GM11168 (cell line): ENCODE measurements at regions not wholly inside any gene's neighbourhood (a gene's known extent, or its start where the extent isn't known, plus 50 kb on each side); places are given as distances from the start of the nearest gene placed in this dataset.

Experiments
- in situ Hi-C: fragments of 300-500 bp; cut with MboI; formaldehyde crosslinking; loops from one replicate; pipeline ENCODE4 v1.12.0; 2022; ENCODE audit warnings: low sequenced_read_pairs; ENCODE audit not compliant: unreplicated experiment

GRCh38 chr2:122003196-122003940 lies 247.9 kb downstream of the TSN start:
- in situ Hi-C loops: no loop called here

GRCh38 chr2:122007126-122007525 lies 251.7 kb downstream of the TSN start:
- in situ Hi-C loops: no loop called here

DNA sequence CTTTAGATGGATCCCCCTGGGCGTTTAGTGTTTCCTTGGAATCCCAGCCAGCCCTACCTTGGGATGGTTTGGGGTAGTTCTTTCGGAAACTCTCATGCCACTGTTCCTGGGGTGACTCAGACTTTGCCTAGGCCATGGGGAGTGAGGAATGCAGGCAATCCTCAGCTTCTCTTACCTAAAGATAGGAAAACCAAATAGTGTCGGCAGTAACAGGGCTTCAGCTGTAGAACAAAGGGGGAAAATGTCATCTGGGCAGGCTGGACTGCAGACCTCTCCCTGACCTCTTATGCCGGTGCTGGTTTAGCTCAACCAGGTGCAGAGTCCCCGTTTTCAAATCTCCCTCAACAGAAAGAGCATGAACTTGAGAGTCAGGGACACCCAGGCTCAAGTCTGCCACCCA lies 252.1 kb downstream of the TSN start:
- in situ Hi-C loops: no loop called here

- in situ Hi-C loops: no loop called here
These were observed 254.1 kb downstream of the TSN start for GRCh38 chr2:122009561-122009960.

- in situ Hi-C loops: no loop called here
These were observed 256.2 kb downstream of the TSN start for GRCh38 chr2:122011493-122012270.

DNA sequence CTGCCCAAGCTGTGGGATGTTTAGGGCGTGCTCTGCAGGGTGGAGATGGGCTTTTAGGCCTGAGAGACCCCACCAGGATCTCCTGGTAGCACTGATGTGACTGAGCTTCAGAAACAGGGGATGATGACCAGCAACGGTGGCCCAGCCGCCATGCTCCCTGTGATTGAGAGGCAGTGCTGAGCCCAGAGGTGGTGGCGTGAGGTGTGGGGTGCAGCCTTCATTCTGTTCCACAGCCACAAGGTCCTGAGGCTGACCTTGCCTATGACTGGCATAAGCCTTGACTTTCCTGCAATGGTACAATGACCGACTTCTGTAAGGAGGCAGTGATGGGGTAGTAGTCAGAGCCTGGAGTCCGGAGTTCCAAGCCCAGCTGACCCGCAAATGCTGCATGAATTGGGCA lies 263.3 kb downstream of the TSN start:
- in situ Hi-C loops: no loop called here

DNA sequence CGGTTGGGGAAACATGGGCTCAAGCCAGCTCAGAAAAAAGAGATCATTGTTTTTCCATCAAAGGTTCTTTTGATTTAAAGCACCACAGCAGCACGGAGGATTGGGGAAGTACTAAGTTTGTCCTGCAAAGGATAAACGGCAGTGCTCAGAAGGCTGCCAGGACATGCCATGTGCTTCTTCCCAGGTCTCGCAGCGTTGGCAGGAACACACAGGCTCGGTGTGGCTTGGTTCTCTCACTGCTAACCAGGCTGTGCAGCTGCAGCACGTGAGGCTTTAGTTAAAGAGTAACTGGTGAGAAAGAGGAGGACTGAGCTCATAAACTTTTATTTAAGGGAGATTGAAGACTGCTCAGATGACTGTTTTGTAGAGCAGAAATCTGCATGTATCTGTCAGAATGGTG lies 264.3 kb downstream of the TSN start:
- in situ Hi-C loops: no loop called here

- in situ Hi-C loops: no loop called here
These were observed 264.9 kb downstream of the TSN start for GRCh38 chr2:122020377-122020776.

DNA sequence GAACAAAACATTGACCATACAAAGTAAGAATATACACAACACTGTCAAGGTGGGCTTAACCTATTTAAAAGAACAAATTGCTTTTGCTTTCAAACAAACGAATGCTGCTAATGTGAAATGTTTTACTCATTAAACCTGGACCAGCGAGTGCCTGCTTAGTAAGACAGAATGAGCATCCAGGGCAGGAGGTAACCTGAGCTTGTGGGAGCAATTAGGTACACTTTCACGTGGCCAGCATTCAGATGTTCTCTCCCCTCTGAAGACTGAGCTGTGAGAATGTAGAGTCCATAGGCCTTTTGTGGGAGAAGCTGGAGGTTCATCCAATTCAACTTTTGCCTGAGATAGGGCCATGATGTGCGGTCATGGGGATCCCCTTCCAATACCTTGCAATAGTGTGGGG lies 266.5 kb downstream of the TSN start:
- in situ Hi-C loops: no loop called here

DNA sequence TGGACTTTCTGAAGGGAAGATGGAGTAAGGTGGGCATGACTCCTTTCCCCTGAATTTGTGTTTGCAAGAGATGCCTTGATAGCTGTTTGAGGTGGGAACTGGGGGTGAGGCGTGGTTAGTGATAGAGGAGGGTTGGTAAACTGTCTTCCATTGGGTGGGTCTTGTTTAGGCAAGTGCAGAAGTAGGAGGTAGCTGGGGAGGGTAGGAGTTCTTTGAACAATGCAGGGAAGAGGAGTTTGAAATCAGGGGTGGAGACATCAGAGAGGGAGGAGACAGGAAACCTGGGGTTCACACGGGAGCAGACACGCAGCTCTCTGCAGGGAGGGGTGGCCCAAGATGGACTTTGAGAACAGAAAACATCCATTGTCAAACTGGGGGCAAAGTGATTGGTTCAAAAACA lies 267.1 kb downstream of the TSN start:
- in situ Hi-C loops: no loop called here

DNA sequence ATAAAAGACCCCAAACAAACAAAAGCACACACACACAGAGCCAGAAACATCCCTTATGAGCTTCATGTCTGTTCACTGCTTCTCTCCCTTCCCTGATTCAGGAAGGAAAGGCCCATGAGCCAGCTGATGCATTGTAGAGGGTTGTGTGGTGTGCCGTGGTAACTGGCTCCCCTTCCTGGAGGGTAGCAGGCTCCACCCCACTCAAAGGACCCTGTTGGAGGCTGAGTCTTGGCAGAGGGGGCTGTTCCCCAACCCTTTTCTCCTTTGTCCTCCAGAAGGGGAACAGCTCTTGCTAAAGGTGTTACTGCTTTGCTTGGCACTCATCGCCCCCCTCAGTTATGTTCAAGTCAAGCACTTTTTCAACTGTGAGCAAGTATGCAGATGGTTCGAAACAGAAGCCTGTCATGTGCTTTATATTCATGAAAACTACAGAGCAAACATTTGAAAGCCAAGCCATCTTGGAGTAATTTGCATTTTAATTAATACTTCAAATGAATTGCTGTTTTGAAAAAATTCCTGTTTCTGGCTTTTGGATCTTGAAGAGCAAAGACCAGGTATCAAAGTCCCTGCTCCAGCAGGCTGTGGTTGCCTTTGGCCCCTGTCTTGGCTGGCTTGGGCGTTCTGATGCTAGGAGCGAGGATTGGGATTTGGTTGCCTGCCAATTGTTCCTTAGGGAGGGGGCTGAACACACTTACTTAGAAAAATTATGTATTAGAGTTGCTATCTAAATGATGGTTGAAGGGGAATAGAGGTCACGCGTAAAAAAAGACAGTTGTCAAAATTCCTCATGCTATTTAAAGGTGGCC lies 267.8 kb downstream of the TSN start:
- in situ Hi-C loops: no loop called here

DNA sequence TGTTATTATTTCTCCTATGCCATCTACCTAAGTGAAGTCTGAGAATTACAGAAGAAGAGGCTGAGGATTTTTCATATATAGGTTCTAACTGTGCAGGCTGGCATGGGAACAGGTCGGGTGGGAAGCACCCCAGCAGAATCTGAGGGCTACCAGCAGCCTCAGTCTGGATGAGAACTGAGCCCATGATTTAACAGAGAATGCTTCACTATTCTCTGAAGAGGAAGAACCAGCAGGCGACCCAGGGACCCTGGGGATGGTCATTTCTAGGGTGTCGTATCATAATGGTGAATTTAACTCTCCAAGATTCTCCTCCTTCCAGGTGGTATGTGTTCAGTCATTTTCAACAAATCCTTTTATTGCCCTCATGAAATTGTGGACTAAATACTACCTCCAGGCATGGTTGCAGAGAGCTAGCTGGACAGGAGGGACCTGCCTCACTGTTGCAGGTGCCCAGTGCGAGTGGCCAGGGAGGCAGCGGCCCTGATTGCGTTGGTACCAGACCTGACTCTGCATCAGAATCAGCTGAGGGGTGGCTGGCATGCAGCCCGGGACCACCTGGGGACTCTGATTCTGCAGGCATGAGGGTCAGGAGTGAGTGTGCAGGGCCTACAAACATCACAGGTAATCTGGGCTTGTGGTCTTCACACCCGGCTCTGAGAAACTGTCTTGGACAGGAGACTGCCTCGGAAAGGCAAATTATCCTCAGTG lies 272.2 kb downstream of the TSN start:
- in situ Hi-C loops: no loop called here

DNA sequence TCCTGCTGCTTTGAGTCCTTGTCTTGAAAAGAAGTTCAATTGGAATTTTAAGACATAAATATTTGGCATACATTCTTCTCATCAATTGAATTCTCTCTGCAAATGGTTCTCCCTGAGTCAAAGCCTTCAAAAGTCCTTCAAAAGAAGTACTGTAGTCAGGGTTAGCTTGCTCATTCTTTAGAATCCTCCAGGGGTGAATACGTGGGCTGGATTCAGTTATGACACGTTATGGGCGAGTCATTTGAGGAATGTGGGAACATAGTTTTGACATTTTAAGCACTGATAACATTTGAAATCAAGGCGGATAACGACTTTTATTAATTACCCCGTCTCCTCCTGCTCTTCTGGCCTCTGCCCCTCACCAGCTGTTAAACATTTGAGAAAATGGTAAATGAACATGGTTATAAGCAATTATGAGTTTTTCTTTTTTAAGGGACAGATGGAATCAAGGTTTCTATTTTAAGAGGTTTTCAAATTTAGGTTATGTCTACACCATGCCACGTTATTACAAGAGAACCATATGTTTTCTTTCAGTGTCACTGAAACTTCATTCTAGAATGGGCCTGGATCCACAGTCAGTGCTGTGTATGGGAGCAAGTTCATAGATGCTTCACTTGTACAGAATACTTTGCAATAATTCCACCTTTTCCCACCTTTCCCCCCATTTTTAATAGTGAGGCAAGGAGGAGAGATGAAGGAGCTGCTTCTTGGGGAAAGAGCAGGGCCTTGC lies 273.1 kb downstream of the TSN start:
- in situ Hi-C loops: no loop called here

DNA sequence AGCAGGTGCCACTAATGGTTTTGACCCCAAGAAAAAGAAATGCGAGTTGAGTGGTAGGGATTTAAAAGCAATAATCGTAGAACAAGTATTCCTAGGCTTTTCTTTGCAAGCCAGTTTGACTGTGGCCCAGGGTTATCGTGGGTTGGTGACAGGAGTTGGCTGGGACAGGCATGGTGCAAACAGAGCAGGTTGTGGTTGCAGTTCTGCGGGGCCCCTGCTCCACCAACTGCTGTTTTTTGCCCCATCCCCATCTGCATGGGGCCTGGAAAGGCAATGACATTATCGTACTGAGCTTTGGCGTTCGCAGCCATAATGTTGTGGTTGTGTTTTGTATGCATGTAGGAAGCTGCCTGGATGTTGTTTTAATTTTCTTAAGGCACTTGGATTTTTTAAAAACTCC lies 274.0 kb downstream of the TSN start:
- in situ Hi-C loops: no loop called here

DNA sequence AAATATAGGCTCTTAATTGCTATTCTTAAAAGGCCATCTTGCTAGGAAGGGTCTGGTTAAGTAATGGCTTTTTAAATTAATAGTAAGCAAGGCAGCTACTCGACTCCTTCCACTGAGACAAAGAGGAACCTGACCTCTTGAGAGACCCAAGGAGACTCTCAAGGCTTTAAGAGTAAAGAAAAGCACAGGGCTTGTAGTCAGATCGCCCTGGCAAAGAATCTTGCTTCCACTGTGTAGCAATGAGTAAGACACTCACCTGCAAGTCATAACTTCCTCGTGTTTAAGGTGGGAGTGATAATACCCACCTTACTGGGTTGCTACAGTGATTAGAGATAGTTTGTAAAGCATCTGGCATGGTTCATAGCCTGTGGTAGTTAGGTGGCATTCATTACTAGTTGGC lies 274.5 kb downstream of the TSN start:
- in situ Hi-C loops: no loop called here

- in situ Hi-C loops: no loop called here
These were observed 276.3 kb downstream of the TSN start for GRCh38 chr2:122031544-122032263.

DNA sequence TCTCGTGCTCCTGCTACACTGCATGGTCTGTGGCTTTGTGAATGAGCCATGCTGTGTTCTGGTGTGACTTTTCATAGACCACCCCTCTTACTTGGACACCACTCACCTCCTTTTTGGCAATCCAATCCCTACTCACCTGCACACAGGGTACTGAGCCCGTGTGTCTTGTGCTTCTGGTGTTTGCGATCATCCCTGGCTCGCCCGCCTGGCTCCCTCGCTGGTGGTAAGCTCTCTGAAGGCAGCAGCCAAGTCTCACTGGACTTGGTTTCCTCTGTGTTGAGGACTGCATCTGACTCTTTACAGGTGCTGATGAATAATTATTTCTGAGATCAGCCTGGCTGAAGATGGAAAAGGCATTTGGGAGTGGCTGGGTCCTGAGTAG lies 276.8 kb downstream of the TSN start:
- in situ Hi-C loops: no loop called here

DNA sequence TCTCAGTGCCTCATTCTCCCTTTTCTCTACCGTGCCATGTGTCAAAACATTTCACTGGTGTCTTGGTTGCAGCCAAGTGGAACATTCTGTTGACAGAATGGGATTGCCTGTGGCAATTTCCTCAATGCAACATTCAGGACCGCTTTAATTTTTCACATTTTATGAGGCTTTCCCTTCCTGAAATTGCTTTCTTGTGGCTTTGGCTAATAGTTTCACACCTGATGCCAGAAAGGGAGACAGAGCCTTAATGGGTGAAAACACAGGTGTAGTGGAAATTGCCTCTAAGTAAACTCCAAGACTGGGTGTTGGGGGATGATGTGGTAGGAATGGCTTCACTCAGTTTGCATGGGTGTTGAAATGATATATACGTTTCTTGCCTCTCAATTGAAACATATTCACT lies 278.3 kb downstream of the TSN start:
- in situ Hi-C loops: no loop called here

GRCh38 chr2:122034344-122034743 lies 278.9 kb downstream of the TSN start:
- in situ Hi-C loops: no loop called here
